ENCODE measurements at regions not wholly inside any gene's neighbourhood (a gene's known extent, or its start where the extent isn't known, plus 50 kb on each side); places are given as distances from the start of the nearest gene placed in this dataset.

DNA sequence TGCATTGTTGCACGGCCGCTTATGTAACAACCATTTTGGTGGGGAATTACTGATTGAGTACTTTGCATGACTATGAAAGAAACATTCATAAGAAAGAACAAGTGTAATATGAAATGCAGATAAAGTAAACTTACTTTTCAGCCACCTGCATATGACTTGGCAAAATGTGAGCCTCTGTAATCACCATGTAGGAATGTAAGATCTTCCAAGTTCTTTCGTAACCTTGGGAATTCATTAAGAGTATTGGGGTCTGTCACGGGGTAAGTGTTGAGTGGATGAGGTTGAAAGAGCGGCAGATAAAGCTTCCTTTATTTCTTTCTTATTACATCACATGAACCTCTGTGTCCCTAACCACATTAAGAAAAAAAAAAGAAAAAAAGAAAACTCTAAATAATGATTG, 348.5 kb upstream of the NR3C2 start:
- no peak for TF ChIP-seq YY1 (IDR thresholded peaks at IDR 0.05; ENCODE audit: insufficient read depth, insufficient read length)
- no peak for TF ChIP-seq SUZ12 (IDR thresholded peaks at IDR 0.05; ENCODE audit: extremely low read depth, insufficient read depth, insufficient read length)
- no peak for TF ChIP-seq ZNF274 (IDR thresholded peaks at IDR 0.05; ENCODE audit: low read depth, low read length)

All from NT2/D1 (cell line).